Loucy (cell line): ENCODE measurements at regions not wholly inside any gene's neighbourhood (a gene's known extent, or its start where the extent isn't known, plus 50 kb on each side); places are given as distances from the start of the nearest gene placed in this dataset.

ENCODE experiments used
- EZH2phosphoT487 ChIP-seq: fragments of 200-600 bp; IDR thresholded peaks from 2 replicates; pipeline ENCODE4 v1.6.1; 2018; ENCODE audit warnings: antibody characterized with exemption, mild to moderate bottlenecking, moderate library complexity, borderline replicate concordance
- TF ChIP-seq, protein P1 (sequence below): fragments of 200-600 bp; sonication (generic); conservative IDR thresholded peaks from 2 replicates; pipeline ENCODE4 v1.5.1; 2014; ENCODE audit warnings: mild to moderate bottlenecking, antibody characterized with exemption, low read length

DNA sequence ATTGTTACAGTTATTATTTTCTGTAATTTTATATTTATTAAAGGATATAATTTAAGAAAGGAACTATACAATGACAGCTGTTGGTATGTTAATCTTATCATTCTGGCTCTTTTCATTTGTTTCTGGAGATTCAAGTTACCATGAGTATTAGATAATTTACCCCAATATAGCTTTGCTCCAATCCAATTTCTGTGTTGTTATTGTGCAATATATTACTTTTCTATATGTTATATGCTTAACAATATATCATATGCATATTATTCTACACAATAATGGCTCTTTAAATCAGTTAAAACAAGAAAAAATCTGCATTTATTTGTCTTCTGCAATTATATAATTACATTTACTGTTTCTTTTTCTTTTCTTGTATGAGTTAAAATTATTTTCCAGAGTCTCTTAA is 1650.9 kb downstream of the BRINP3 start:
- TF ChIP-seq, protein P1, sequence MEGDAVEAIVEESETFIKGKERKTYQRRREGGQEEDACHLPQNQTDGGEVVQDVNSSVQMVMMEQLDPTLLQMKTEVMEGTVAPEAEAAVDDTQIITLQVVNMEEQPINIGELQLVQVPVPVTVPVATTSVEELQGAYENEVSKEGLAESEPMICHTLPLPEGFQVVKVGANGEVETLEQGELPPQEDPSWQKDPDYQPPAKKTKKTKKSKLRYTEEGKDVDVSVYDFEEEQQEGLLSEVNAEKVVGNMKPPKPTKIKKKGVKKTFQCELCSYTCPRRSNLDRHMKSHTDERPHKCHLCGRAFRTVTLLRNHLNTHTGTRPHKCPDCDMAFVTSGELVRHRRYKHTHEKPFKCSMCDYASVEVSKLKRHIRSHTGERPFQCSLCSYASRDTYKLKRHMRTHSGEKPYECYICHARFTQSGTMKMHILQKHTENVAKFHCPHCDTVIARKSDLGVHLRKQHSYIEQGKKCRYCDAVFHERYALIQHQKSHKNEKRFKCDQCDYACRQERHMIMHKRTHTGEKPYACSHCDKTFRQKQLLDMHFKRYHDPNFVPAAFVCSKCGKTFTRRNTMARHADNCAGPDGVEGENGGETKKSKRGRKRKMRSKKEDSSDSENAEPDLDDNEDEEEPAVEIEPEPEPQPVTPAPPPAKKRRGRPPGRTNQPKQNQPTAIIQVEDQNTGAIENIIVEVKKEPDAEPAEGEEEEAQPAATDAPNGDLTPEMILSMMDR, result no peak
- no peak for TF ChIP-seq EZH2phosphoT487
